GM12878 (cell line): ENCODE measurements at regions not wholly inside any gene's neighbourhood (a gene's known extent, or its start where the extent isn't known, plus 50 kb on each side); places are given as distances from the start of the nearest gene placed in this dataset.

Source experiments
- ATAC-seq: fragments of 200-7000 bp; cut with Tn5 transposase; 3 replicates; pipeline ENCODE4 v1.9.1; 2020; ENCODE audit warnings: mild to moderate bottlenecking, moderate library complexity
- BruUV-seq: library from RNA; stranded (reverse); fragments of 400-500 nt; replicated peaks from 2 replicates; lab custom pipeline; 2021; lab: Mats Ljungman, UMichigan
- CTCF ChIA-PET: fragments of 300-600 bp; sonication (Branson Sonifier 250); formaldehyde crosslinking; extraction: SDS; loops from one replicate; lab custom pipeline; 2021; ENCODE audit warnings: inconsistent platforms; lab: Yijun Ruan, JAX
- POLR2A ChIA-PET: fragments of 350-600 bp; formaldehyde crosslinking; extraction: SDS; loops from one replicate; lab custom pipeline; 2021; ENCODE audit warnings: inconsistent platforms; lab: Charles Lee
- RAD21 ChIA-PET: fragments of 300-600 bp; sonication (Branson Sonifier 250); formaldehyde crosslinking; loops from one replicate; lab custom pipeline; 2023; ENCODE audit warnings: antibody characterized with exemption; ENCODE audit not compliant: unreplicated experiment; lab: Charles Lee
- SMC1A ChIA-PET: fragments of 300-600 bp; sonication (Branson Sonifier 250); formaldehyde crosslinking; loops from one replicate; lab custom pipeline; 2023; ENCODE audit not compliant: unreplicated experiment, uncharacterized antibody; lab: Charles Lee
- DNase-seq: peaks from one replicate; pipeline ENCODE4 v3.0.0-alpha.2; 2011; ENCODE audit warnings: low read depth, low spot score
- FAIRE-seq: peaks from 3 replicates; lab custom pipeline; 2011; peaks lifted over from hg19 to GRCh38; lab: Jason Lieb, UNC
- H2AFZ ChIP-seq: 2 replicates; pipeline ENCODE4 v1.6.0; 2011; ENCODE audit warnings: low read depth, low read length, control low read depth; ENCODE audit not compliant: control insufficient read depth
- H3K27ac ChIP-seq: 2 replicates; pipeline ENCODE4 v1.5.1; 2011; ENCODE audit warnings: control low read depth; ENCODE audit not compliant: control insufficient read depth, insufficient read depth
- H3K27me3 ChIP-seq, 2 experiments: replicated peaks in 1 of 2; 2 replicates each; pipeline versions ENCODE4 v1.6.0 to v1.6.1; 2011; ENCODE audit warnings: low read length in 1 of 2; ENCODE audit not compliant: control insufficient read depth in 2 of 2, insufficient read depth in 2 of 2
- H3K36me3 ChIP-seq, 2 experiments: 2 replicates each; pipeline ENCODE4 v1.5.1; 2011; ENCODE audit warnings: low read length in 1 of 2; ENCODE audit not compliant: control insufficient read depth in 2 of 2, insufficient read depth in 2 of 2
- H3K4me1 ChIP-seq: 2 replicates; pipeline ENCODE4 v1.6.1; 2011; ENCODE audit warnings: mild to moderate bottlenecking, low read length, moderate library complexity, mixed read lengths; ENCODE audit not compliant: control insufficient read depth, insufficient read depth
- H3K4me2 ChIP-seq: 2 replicates; pipeline ENCODE4 v1.6.0; 2011; ENCODE audit warnings: control low read depth; ENCODE audit not compliant: control insufficient read depth, insufficient read depth
- H3K4me3 ChIP-seq: fragments of 200-600 bp; sonication (generic); 2 replicates; pipeline ENCODE4 v1.5.1; 2016
- H3K79me2 ChIP-seq: 2 replicates; pipeline ENCODE4 v1.6.0; 2011; ENCODE audit warnings: low read length; ENCODE audit not compliant: control insufficient read depth, insufficient read depth
- H3K9ac ChIP-seq: 2 replicates; pipeline ENCODE4 v1.8.0; 2011; ENCODE audit warnings: low read length, control low read depth, mixed read lengths; ENCODE audit not compliant: control insufficient read depth, insufficient read depth
- H3K9me3 ChIP-seq: replicated peaks from 3 replicates; pipeline ENCODE4 v1.5.1; 2011; ENCODE audit warnings: mild to moderate bottlenecking, low read length; ENCODE audit not compliant: control insufficient read depth, insufficient read depth
- H4K20me1 ChIP-seq: 2 replicates; pipeline ENCODE4 v1.6.0; 2011; ENCODE audit not compliant: control insufficient read depth, insufficient read depth
- ATF7 ChIP-seq: fragments of 450-650 bp; IDR thresholded peaks from 2 replicates; pipeline ENCODE4 v1.6.1; 2016; ENCODE audit warnings: low read depth, mild to moderate bottlenecking
- CBX3 ChIP-seq: fragments of 200-600 bp; sonication (generic); IDR thresholded peaks from 2 replicates; pipeline ENCODE4 v1.6.1; 2016; ENCODE audit warnings: low read depth, borderline replicate concordance
- MEF2A ChIP-seq: IDR thresholded peaks from 2 replicates; pipeline ENCODE4 v1.6.1; 2011; ENCODE audit warnings: low read depth, mild to moderate bottlenecking, low read length, moderate library complexity; ENCODE audit not compliant: insufficient read depth
- MEF2B ChIP-seq: fragments of 450-650 bp; IDR thresholded peaks from 2 replicates; pipeline ENCODE4 v1.6.1; 2018; ENCODE audit warnings: mild to moderate bottlenecking, moderate library complexity; ENCODE audit not compliant: partially characterized antibody, poor library complexity, severe bottlenecking
- MYC ChIP-seq: IDR thresholded peaks from 2 replicates; pipeline ENCODE4 v1.6.1; 2011; ENCODE audit warnings: mild to moderate bottlenecking, low read length, moderate library complexity, inconsistent platforms; ENCODE audit not compliant: insufficient read depth, insufficient replicate concordance, insufficient read length, severe bottlenecking
- PML ChIP-seq: IDR thresholded peaks from 2 replicates; pipeline ENCODE4 v1.6.1; 2012; ENCODE audit warnings: low read length, inconsistent platforms
- SMC3 ChIP-seq: IDR thresholded peaks from 2 replicates; pipeline ENCODE4 v1.6.1; 2011; ENCODE audit warnings: low read length, improper control_type of control experiment, borderline replicate concordance
- SP1 ChIP-seq: IDR thresholded peaks from one replicate; pipeline ENCODE4 v1.6.1; 2011; ENCODE audit warnings: low read depth, low read length
- STAT3 ChIP-seq: IDR thresholded peaks from 2 replicates; pipeline ENCODE4 v1.6.1; 2011; ENCODE audit warnings: low read depth, low read length, improper control_type of control experiment
- TCF12 ChIP-seq: IDR thresholded peaks from 2 replicates; pipeline ENCODE4 v1.6.1; 2011; ENCODE audit warnings: low read depth, mild to moderate bottlenecking, low read length
- USF1 ChIP-seq: IDR thresholded peaks from 2 replicates; pipeline ENCODE4 v1.6.1; 2011; ENCODE audit warnings: borderline replicate concordance, low read depth, mild to moderate bottlenecking, moderate library complexity, mixed read lengths, low read length; ENCODE audit not compliant: insufficient read depth; ENCODE audit errors: extremely low read length
- YY1 ChIP-seq: IDR thresholded peaks from 2 replicates; pipeline ENCODE4 v1.6.1; 2011; ENCODE audit warnings: low read depth, mild to moderate bottlenecking, low read length
- ZBTB4 ChIP-seq: fragments of 450-650 bp; formaldehyde crosslinking; IDR thresholded peaks from 2 replicates; pipeline ENCODE4 v1.4.0; 2022; ENCODE audit warnings: mild to moderate bottlenecking, moderate library complexity
- ZNF217 ChIP-seq: fragments of 450-650 bp; IDR thresholded peaks from 2 replicates; pipeline ENCODE4 v1.6.1; 2017; ENCODE audit warnings: antibody characterized with exemption, mild to moderate bottlenecking
- ZNF384 ChIP-seq: IDR thresholded peaks from 2 replicates; pipeline ENCODE4 v1.6.1; 2012; ENCODE audit warnings: low read depth, mild to moderate bottlenecking, low read length, improper control_type of control experiment, borderline replicate concordance
- ZNF687 ChIP-seq: fragments of 450-650 bp; IDR thresholded peaks from 2 replicates; pipeline ENCODE4 v1.6.1; 2017; ENCODE audit warnings: mild to moderate bottlenecking, moderate library complexity
- WGBS: methylation state at CpG from one replicate; pipeline ENCODE4 v1.1.6; 2016; ENCODE audit warnings: low lambda C conversion rate; ENCODE audit not compliant: insufficient replicate concordance, insufficient coverage; ENCODE audit errors: missing lambda C conversion rate; 5-methylcytosine and 5-hydroxymethylcytosine counted together
- in situ Hi-C: fragments of 300-500 bp; cut with MboI; formaldehyde crosslinking; loops from 9 replicates; pipeline ENCODE4 v1.14.3; 2018; ENCODE audit warnings: mixed read lengths
- intact Hi-C: fragments of 100-400 bp; cut with micrococcal nuclease; formaldehyde crosslinking; loops from one replicate; pipeline ENCODE4 v1.14.2; 2022; ENCODE audit not compliant: unreplicated experiment

GRCh38 chr7:131638641-131639430, 82.4 kb upstream of the PODXL start:
- Histone ChIP-seq H3K36me3 (no peaks in the 10 kb centered on the region), H2AFZ (no peak overlapping the region), H3K27me3 (no peaks in the 10 kb centered on the region; a peak in 1 of 4 replicates), H3K27ac (no peak overlapping the region), H3K9ac (no peak overlapping the region), H3K4me3 (no peak overlapping the region), H3K4me2 (no peak overlapping the region), H3K79me2 (no peaks in the 10 kb centered on the region), H3K9me3 (no peaks in the 10 kb centered on the region), H3K4me1 (no peaks in the 10 kb centered on the region), H4K20me1 (no peaks in the 10 kb centered on the region; the same call in 1 of the 2 replicates)
- CTCF ChIA-PET = no interaction called here
- FAIRE-seq (no peak), DNase-seq (no peak), ATAC-seq (no peak)
- BruUV-seq = no TSS peak
- SMC1A ChIA-PET = no interaction called here
- in situ Hi-C loops = no loop called here
- RAD21 ChIA-PET = no interaction called here
- 39% methylated on average over 10 of the region's 10 CpGs for WGBS
- no peak for TF ChIP-seq TCF12
- no peak for TF ChIP-seq ZNF384
- TF ChIP-seq MYC = no peak
- no peak for TF ChIP-seq MEF2B
- no peak for TF ChIP-seq ZBTB4 (CRISPR knock-in tag)
- no peak for TF ChIP-seq YY1
- no peak for TF ChIP-seq PML
- no peak for TF ChIP-seq ZNF687
- no peak for TF ChIP-seq CBX3
- no peak for TF ChIP-seq USF1
- no peak for TF ChIP-seq SMC3
- no peak for TF ChIP-seq MEF2A
- no peak for TF ChIP-seq ZNF217
- no peak for TF ChIP-seq STAT3
- no peak for TF ChIP-seq SP1
- TF ChIP-seq ATF7 = no peak
- intact Hi-C loops = no loop called here
- POLR2A ChIA-PET = no interaction called here
